Heart right ventricle (tissue), 16 donors: ENCODE measurements at regions not wholly inside any gene's neighbourhood (a gene's known extent, or its start where the extent isn't known, plus 50 kb on each side); places are given as distances from the start of the nearest gene placed in this dataset.
"Not testable (repeated sequence)": the region's sequence is repeated elsewhere in the genome, so short reads cannot be mapped to it uniquely, and the experiment has no call there.

ENCODE experiments used
- ATAC-seq, 8 donors: fragments of 200-7000 bp; cut with Tn5 transposase; one replicate each; pipeline ENCODE4 v1.9.1; 2020; ENCODE audit warnings: mild to moderate bottlenecking in 8 of 8, moderate library complexity in 8 of 8, moderate number of reproducible peaks in 1 of 8
- DNase-seq, 2 donors: peaks; one replicate each; pipeline ENCODE4 v3.0.0-alpha.2; 2020
- H3K27ac ChIP-seq, 10 donors: fragments of 200-600 bp; sonication (generic) in 2 of 10; one replicate each; pipeline versions ENCODE4 v1.5.0 to v1.8.0; 2020 to 2022; ENCODE audit warnings: mild to moderate bottlenecking in 3 of 10
- H3K27me3 ChIP-seq, 7 donors: fragments of 200-600 bp; one replicate each; pipeline ENCODE4 v1.8.0; 2021 to 2022; ENCODE audit warnings: mild to moderate bottlenecking in 2 of 7
- H3K36me3 ChIP-seq, 9 donors: fragments of 200-600 bp; sonication (generic) in 1 of 9; one replicate each; pipeline versions ENCODE4 v1.5.0 to v1.8.0; 2020 to 2022; ENCODE audit warnings: mild to moderate bottlenecking in 2 of 9
- H3K4me1 ChIP-seq, 9 donors: fragments of 200-600 bp; sonication (generic) in 1 of 9; one replicate each; pipeline versions ENCODE4 v1.5.0 to v1.8.0; 2020 to 2022; ENCODE audit warnings: mild to moderate bottlenecking in 4 of 9
- H3K4me3 ChIP-seq, 10 donors: fragments of 200-600 bp; sonication (generic) in 2 of 10; one replicate each; pipeline versions ENCODE4 v1.5.0 to v1.8.0; 2020 to 2022; ENCODE audit warnings: mild to moderate bottlenecking in 7 of 10, moderate library complexity in 2 of 10
- H3K9me3 ChIP-seq, 11 donors: fragments of 200-600 bp in 10 of 11; sonication (generic) in 2 of 11; one replicate each; pipeline versions ENCODE4 v1.5.0 to v1.8.0; 2013 to 2022; ENCODE audit warnings: mild to moderate bottlenecking in 2 of 11, control low read depth in 1 of 11, moderate library complexity in 1 of 11
- WGBS, 2 donors: extraction: QIAGEN DNeasy Blood & Tissue Kit; methylation state at CpG; one replicate each; pipeline ENCODE4 v1.1.7; 2013; ENCODE audit warnings: inconsistent platforms in 1 of 2; 5-methylcytosine and 5-hydroxymethylcytosine counted together
- intact Hi-C, 10 donors: fragments of 100-400 bp; cut with DNase I; formaldehyde crosslinking; loops; one replicate each; pipeline versions ENCODE4 v1.11.1 to v1.14.2; 2022
- donor health status: Arrhythmogenic right ventricular cardiomyopathy.
- donor health status: ischemic (EF 13 %, LVEDD 7.1; RV severe dilation, severe dysfunction).
- donor health status: healthy with polysubstance abuse.
- donor health status: DM: no; HTN: yes; CAD: no.
- donor health status: DM: no; HTN: no; CAD: no.
- donor health status: ischemic (EF 25% LVEDD 6.9; RV normal size, moderate dysfunction).
- donor health status: ischemic (EF 25% LVEDD 5.7; RV mildly dilated, moderate dysfunction).
- donor health status: healthy.
- donor health status: DM: yes; HTN: yes; CAD: no.
- donor health status: Ischemic cardiomyopathy.
- donor health status: ischemic (EF 35%, LVEDD 5.7; RV mildly dilated, moderate dysfunction).
- donor health status: nonischemic (EF 11% LVEDD 7.7; RV severe dilation, severe dysfunction).
- donor health status: DM: yes; HTN: yes; CAD: no.
- donor health status: PGD.
- donor health status: ischemic (EF 29% LVEDD 5.4; RV normal size, mild dysfunction).
- donor health status: nonischemic (EF 23%, LVEDD 6.1; RV moderate dilation, normal function).

DNA sequence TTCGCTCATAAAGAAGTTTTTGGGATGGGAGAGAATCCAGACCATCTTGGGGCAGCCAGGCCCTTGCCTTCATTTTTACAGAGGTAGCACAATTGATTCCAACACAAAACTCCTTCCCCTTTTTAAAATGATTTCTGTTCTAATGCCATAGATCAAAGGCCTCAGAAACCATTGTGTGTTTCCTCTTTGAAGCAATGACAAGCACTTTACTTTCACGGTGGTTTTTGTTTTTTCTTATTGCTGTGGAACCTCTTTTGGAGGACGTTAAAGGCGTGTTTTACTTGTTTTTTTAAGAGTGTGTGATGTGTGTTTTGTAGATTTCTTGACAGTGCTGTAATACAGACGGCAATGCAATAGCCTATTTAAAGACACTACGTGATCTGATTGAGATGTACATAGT, 4398.2 kb upstream of the TPTE start:
- H3K4me1 ChIP-seq, intact Hi-C loops, H3K27ac ChIP-seq, H3K9me3 ChIP-seq, H3K36me3 ChIP-seq, ATAC-seq, H3K4me3 ChIP-seq, DNase-seq, H3K27me3 ChIP-seq: not testable (repeated sequence)
- WGBS, 2 donors: no CpG with 5 or more reads among the region's 6 CpGs

DNA sequence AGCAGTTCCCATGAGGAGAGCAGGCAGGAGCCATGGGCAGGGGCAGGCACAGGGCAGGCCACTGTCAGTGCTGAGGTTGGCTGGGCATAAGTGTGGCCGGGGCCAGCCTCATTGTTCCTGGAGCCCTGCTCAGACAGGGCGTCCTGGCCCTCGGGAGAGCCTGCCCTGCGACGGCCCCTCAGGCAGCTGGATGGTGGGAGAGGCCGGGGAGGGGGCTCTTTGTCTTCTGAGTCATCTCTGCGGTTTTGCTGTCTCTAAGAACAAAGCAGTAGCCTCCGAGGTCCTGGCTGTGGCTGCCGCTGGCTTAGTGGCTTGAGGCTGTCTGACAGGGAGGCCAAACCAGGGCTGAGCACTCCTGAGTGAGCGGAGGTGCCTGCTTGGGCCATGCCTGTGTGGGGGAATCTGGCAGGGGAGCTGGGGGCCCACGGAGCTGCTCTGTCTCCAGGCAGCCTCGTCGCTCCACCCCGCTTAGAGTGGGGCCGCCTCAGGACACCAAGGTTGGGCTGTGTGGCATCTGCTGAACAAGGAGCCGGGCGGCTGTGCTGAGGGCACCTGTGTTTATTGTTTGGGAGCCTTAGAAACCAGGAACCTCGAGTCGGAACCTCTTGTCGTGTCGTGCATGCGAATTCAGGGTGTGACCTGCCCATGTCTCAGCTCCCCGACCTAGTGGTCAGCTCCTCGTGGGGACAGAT, 4395.7 kb upstream of the TPTE start:
- H3K27me3 ChIP-seq, H3K9me3 ChIP-seq, H3K4me3 ChIP-seq, intact Hi-C loops, H3K36me3 ChIP-seq, DNase-seq, H3K4me1 ChIP-seq, H3K27ac ChIP-seq: not testable (repeated sequence)
- whole genome bisulfite sequencing, 2 donors: 83 to 88% methylated on average over 6 to 7 of the region's 24 CpGs
- ATAC-seq: peak in 3 of 8 donors; percentile 24 to 59 (median 44)

DNA sequence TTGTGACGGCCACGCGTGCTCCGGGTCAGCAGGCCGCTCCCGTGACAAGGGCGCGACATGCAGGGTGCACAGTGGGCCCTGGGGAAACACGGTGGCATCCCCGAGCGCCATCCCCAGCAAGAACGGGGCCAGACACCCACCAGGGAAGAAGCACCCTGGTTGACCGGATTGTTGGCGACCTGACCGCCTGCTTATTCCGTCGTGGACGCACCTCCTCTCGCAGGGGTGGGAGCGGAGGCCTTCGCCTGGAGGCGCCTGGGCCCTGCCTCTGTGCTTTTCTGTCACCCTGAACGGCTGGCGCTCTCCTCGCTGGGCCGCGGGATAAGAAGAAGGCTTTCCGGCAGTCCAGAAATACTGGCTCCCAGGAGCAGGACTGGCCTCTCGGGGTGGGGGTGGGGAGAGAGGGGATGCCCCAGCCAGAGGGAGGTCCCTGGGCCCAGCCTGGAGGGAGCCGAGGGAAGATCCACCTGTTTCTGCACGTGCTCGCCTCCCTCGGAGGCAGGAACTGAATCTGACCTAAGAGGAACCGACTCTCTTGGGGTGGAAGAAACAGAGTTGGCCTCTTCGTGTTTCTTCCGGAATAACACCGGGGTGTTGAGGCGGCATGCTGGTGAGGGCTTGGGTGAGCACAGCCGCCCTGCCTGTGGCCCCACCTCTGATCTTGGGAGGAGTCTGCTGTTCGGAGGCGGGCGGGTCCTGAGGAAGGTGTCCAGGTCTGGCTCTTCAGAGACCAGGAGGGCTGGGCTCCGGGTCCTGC, 4394.2 kb upstream of the TPTE start:
- WGBS, 2 donors: 61 to 78% methylated on average over 3 to 23 of the region's 43 CpGs
- intact Hi-C loops: not testable (repeated sequence)

DNA sequence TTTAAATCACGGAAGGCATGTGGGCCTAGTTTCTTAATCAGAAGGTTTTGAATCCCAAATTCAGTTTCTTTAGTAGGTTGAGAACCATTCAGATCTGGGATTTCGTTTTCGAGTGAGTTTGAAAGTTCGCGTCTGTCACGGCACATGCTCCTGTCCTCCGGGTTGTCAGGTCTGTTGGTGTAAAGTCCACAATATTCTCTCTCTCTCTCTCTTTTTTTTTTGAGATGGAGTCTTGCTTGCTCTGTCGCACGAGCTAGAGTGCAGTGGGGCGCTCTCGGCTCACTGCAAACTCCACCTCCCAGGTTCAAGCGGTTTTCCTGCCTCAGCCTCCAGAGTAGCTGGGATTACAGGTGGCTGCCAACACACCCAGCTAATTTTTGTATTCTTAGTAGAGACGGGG, 4390.6 kb upstream of the TPTE start:
- H3K4me1 ChIP-seq, H3K36me3 ChIP-seq, DNase-seq, intact Hi-C loops, H3K4me3 ChIP-seq, H3K9me3 ChIP-seq, ATAC-seq, H3K27me3 ChIP-seq, H3K27ac ChIP-seq: not testable (repeated sequence)
- 83 to 92% methylated on average over 1 to 2 of the region's 13 CpGs for WGBS, 2 donors

More for the DNA sequence above, 4394.2 kb upstream of the TPTE start:
- not testable (repeated sequence) for DNase-seq, H3K4me3 ChIP-seq, H3K9me3 ChIP-seq, H3K27me3 ChIP-seq, H3K27ac ChIP-seq, H3K36me3 ChIP-seq, H3K4me1 ChIP-seq
- ATAC-seq: peak in 6 of 8 donors; percentile 14 to 66 (median 30)

DNA sequence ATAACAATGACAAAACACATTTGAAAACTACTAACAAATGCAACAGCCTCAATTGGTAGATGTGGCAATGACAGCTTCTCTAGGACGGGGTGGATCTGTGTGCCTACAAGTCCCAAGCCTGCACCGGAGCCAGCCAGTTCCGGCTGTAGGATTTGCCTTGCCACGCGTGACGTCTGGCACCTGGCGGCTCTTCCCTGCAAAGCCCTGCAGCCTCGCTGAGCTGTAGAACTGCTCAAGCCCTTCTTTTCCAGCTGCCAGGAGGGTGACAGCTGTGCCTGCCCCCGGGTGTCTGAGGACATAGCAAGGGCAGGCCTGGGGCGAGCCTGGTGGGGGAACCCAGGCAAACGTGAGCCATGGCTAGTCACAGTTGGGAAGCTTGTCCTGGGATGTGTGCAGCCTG, 4388.0 kb upstream of the TPTE start:
- H3K27ac ChIP-seq, H3K4me1 ChIP-seq, H3K9me3 ChIP-seq, DNase-seq, H3K27me3 ChIP-seq, H3K4me3 ChIP-seq, H3K36me3 ChIP-seq, intact Hi-C loops, ATAC-seq: not testable (repeated sequence)
- no CpG with 5 or more reads among the region's 11 CpGs for WGBS, 2 donors

DNA sequence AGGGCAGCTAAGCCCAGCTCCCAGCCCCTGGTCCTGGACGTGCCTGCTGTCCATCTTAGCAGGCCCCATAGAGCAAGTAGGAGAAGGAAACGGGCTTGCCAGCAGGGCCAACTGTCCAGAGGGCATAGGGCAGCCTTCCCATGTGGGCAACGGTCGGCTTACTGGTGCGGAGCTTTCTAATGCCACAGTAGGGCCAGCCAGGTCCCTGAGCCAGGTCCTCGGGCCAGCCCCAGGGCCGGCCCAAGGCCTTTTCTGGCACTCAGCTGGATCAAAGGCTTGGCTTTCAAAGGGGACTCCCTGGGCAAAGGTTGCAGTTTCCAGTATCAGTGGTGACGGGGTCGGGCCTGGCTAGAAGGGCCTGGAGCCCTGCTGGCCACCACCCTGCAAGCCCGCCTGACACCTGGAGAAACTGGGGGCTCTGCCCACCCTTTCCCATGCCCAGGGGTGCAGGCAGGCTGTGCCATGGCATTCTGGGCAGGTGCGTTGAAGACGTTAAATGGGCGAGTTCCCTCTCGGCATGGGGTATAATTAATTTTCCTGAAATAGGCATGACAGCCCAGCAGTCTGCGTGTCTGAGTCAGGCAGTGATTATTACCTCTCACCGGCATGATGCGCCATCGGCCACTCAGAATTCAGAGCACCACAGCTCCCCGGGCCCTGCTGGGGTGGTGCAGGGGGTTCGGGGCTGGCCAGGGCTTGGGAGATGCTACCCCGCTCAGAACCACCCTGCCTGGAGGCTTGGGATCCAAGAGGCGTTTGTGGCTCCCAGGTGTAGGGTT, 4387.3 kb upstream of the TPTE start:
- H3K9me3 ChIP-seq, ATAC-seq, intact Hi-C loops, DNase-seq, H3K4me1 ChIP-seq, H3K4me3 ChIP-seq, H3K27ac ChIP-seq, H3K36me3 ChIP-seq, H3K27me3 ChIP-seq: not testable (repeated sequence)
- 93% methylated on average over 5 of the region's 22 CpGs; no CpG with 5 or more reads in 1 of the 2 donors for WGBS, 2 donors

DNA sequence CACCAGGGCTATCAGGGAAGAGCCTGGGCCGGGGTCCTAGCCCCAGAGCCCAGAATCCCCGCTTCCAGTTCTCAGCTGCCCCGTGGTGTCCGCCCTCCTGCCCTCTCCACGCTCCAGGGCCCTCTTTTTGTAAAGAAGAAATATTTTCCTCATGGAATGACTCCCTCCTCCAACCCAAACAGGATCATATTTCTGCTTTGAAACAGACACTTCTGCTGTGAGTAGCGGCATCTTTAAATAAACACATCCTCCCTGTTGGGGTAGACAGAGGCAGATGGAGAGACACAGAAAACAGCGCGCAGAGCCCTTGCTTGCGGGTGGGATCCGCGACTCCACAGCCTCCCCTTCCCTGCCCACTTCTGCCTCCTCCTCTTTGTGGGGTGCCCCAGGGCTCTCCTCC, 4384.7 kb upstream of the TPTE start:
- intact Hi-C loops, ATAC-seq, H3K4me3 ChIP-seq, H3K4me1 ChIP-seq, H3K36me3 ChIP-seq, H3K27ac ChIP-seq, H3K27me3 ChIP-seq, DNase-seq, H3K9me3 ChIP-seq: not testable (repeated sequence)
- no CpG with 5 or more reads among the region's 11 CpGs for WGBS, 2 donors

DNA sequence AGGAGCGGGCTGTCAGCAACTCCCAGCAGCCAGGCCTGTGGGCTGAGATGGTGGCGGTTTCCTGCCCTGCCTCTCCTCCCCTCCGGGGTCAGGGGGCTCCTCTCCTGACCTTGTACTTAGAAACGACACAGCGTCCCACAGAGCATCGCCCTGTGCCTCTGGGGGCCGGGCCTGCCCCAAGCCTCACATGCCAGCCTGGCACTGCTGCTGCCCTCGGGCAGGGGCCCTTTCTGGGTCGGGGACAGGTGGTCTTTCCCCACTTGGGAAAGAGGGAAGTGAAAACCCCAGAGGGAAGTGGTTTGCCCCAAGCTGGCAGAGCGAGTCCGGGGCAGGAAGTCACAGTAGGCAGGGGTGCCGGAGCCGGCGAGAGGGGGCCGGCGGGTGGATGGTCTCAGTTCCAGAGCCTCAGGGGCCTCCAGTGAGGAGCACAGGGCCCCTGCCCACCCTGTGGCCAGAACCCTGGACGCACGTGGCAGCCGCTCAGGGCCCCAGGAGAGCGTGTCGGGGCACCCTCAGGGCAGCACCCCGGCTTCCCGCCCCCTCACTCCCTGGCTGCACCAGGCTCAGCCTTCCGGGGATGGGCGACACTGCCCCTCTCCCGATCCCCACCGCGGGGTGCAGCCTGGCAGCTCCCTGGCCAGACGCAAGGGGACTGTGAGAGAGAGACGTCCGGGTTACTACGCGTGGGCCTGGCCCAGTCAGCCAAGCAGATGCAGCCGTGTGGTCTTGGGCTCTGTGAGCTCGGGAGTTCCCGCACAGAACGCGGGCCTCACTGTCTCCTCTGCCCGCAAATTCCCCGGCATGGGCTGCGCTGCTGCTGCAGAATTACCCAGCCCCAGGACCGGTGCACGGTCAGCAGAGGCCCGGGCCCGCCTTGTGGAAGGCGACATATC, 4382.9 kb upstream of the TPTE start:
- peak in 7 of 8 donors; percentile 16 to 72 (median 55) for ATAC-seq
- H3K27ac ChIP-seq, H3K4me3 ChIP-seq, H3K4me1 ChIP-seq, H3K9me3 ChIP-seq, H3K27me3 ChIP-seq, intact Hi-C loops, DNase-seq, H3K36me3 ChIP-seq: not testable (repeated sequence)
- WGBS, 2 donors: no CpG with 5 or more reads among the region's 46 CpGs

DNA sequence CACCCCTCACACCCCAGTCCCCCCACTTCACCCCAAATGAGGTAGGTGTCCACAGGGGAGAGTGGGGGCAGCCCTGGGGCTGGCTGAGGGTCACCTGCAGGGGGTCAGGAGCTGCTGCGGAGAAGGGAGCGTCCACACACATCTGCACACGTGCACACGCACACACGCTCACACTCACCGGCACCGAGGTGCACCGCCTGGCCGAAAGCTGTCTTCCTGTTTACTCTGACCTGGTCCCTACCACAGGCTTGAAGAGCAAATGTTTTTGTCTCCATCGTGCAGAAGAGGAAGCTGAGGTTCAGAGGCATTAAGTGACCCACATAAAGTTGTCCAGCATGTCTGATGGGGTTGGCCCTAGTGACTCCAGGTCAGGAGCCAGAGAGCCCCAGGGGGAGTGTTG, 4382.1 kb upstream of the TPTE start:
- H3K9me3 ChIP-seq, H3K27ac ChIP-seq, intact Hi-C loops, H3K36me3 ChIP-seq, DNase-seq, H3K27me3 ChIP-seq, H3K4me3 ChIP-seq, ATAC-seq, H3K4me1 ChIP-seq: not testable (repeated sequence)
- WGBS, 2 donors: no CpG with 5 or more reads among the region's 10 CpGs

DNA sequence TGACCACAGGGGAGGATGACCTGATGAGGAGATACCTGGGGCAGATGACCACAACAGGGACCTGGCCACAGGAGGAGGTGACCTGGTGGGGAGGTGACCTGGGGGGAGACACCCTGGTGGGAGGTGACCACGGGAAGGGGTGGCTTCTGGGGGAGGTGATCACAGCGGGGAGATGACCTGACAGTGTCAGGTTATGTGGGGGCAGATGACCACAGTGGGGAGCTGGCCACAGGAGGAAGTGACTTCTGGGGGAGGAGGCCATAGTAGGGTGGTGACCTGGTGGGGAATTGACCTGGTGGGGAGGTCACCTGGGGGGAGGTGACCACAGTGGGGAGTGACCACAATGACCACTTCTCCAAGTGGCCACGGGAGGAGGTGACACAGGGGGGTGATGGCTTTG, 4381.5 kb upstream of the TPTE start:
- H3K9me3 ChIP-seq, ATAC-seq, DNase-seq, intact Hi-C loops, H3K4me1 ChIP-seq, H3K27me3 ChIP-seq, H3K27ac ChIP-seq, H3K36me3 ChIP-seq, H3K4me3 ChIP-seq: not testable (repeated sequence)
- WGBS, 2 donors: no CpG with 5 or more reads among the region's 3 CpGs
